Inferior parietal cortex (tissue), 1 donor: ENCODE measurements at regions not wholly inside any gene's neighbourhood (a gene's known extent, or its start where the extent isn't known, plus 50 kb on each side); places are given as distances from the start of the nearest gene placed in this dataset.

Source experiments
- DNase-seq: peaks from one replicate; pipeline ENCODE4 v3.0.0-alpha.2; 2016; ENCODE audit errors: extremely low spot score

GRCh38 chr20:58069796-58070663 is 158.4 kb downstream of the ANKRD60 start:
- no peak for DNase-seq

- DNase-seq = no peak
These were observed 159.2 kb downstream of the ANKRD60 start for GRCh38 chr20:58069207-58069606.

GRCh38 chr20:58065508-58066361 is 162.7 kb downstream of the ANKRD60 start:
- DNase-seq = no peak

GRCh38 chr20:58064411-58065010 is 163.9 kb downstream of the ANKRD60 start:
- DNase-seq = no peak

GRCh38 chr20:58059260-58059544 is 169.3 kb downstream of the ANKRD60 start:
- DNase-seq = no peak

- no peak for DNase-seq
These were observed 169.8 kb downstream of the ANKRD60 start for GRCh38 chr20:58058421-58059259.

GRCh38 chr20:58056921-58057686 is 171.3 kb downstream of the ANKRD60 start:
- DNase-seq = no peak

GRCh38 chr20:58056021-58056591 is 172.3 kb downstream of the ANKRD60 start:
- no peak for DNase-seq

GRCh38 chr20:58054780-58055373 is 173.6 kb downstream of the ANKRD60 start:
- DNase-seq = peak; percentile 10

GRCh38 chr20:58054082-58054779 is 174.2 kb downstream of the ANKRD60 start:
- no peak for DNase-seq

GRCh38 chr20:58053391-58054055 is 174.9 kb downstream of the ANKRD60 start:
- no peak for DNase-seq

- DNase-seq = no peak
These were observed 177.1 kb downstream of the ANKRD60 start for GRCh38 chr20:58051367-58051766.

- DNase-seq = no peak
These were observed 180.3 kb downstream of the ANKRD60 start for GRCh38 chr20:58048096-58048702.

GRCh38 chr20:58046311-58046710 is 182.1 kb downstream of the ANKRD60 start:
- DNase-seq = no peak

GRCh38 chr20:58045579-58045978 is 182.9 kb downstream of the ANKRD60 start:
- no peak for DNase-seq

- no peak for DNase-seq
These were observed 183.4 kb downstream of the ANKRD60 start for GRCh38 chr20:58044931-58045555.

- no peak for DNase-seq
These were observed 184.2 kb downstream of the ANKRD60 start for GRCh38 chr20:58044286-58044685.
